Osteoblast (primary cell): ENCODE measurements at regions not wholly inside any gene's neighbourhood (a gene's known extent, or its start where the extent isn't known, plus 50 kb on each side); places are given as distances from the start of the nearest gene placed in this dataset.
A peak's percentile ranks its signal among the peaks of the same experiment; 100 is the strongest.

ENCODE experiments used
- DNase-seq: peaks from one replicate; pipeline ENCODE4 v3.0.0; 2011; ENCODE audit warnings: low spot score, mixed read lengths; ENCODE audit not compliant: insufficient read length; ENCODE audit errors: missing footprints
- H2AFZ ChIP-seq: 2 replicates; pipeline ENCODE4 v1.6.0; 2011; ENCODE audit warnings: mild to moderate bottlenecking, low read length
- H3K27ac ChIP-seq: 2 replicates; pipeline ENCODE4 v1.5.1; 2011; ENCODE audit warnings: mild to moderate bottlenecking, low read depth, low read length, moderate library complexity
- H3K27me3 ChIP-seq: 2 replicates; pipeline ENCODE4 v1.6.0; 2012; ENCODE audit warnings: mild to moderate bottlenecking, control low read depth, inconsistent platforms, low read length, moderate library complexity; ENCODE audit not compliant: insufficient read depth
- H3K36me3 ChIP-seq: 2 replicates; pipeline ENCODE4 v1.5.1; 2011; ENCODE audit warnings: mild to moderate bottlenecking, low read length, control low read depth, moderate library complexity; ENCODE audit not compliant: insufficient read depth
- H3K4me1 ChIP-seq: 2 replicates; pipeline ENCODE4 v1.5.1; 2011; ENCODE audit warnings: mild to moderate bottlenecking, low read length, control low read depth, moderate library complexity; ENCODE audit not compliant: insufficient read depth
- H3K4me2 ChIP-seq: 2 replicates; pipeline ENCODE4 v1.6.0; 2011; ENCODE audit warnings: mild to moderate bottlenecking, low read length; ENCODE audit not compliant: insufficient read depth
- H3K4me3 ChIP-seq: fragments of 200-600 bp; sonication (generic); 3 replicates; pipeline ENCODE4 v1.5.1; 2012; ENCODE audit warnings: mild to moderate bottlenecking, low read length, inconsistent platforms; ENCODE audit not compliant: insufficient read depth
- H3K79me2 ChIP-seq: 2 replicates; pipeline ENCODE4 v1.6.0; 2012; ENCODE audit warnings: mild to moderate bottlenecking, low read length, control low read depth, inconsistent platforms; ENCODE audit not compliant: insufficient read depth
- H3K9me3 ChIP-seq: 2 replicates; pipeline ENCODE4 v1.5.1; 2011; ENCODE audit warnings: low read depth, low read length, control low read depth
- H4K20me1 ChIP-seq: 2 replicates; pipeline ENCODE4 v1.6.0; 2012; ENCODE audit warnings: mild to moderate bottlenecking, low read length, control low read depth; ENCODE audit not compliant: insufficient read depth
- TF ChIP-seq, protein P1 (sequence below): IDR thresholded peaks from 2 replicates; pipeline ENCODE4 v1.5.1; 2011; ENCODE audit warnings: mild to moderate bottlenecking, low read depth, low read length, moderate library complexity; ENCODE audit errors: extremely low read depth

GRCh38 chr2:217715484-217715883 is 287.3 kb downstream of the TNS1 start:
- TF ChIP-seq, protein P1, sequence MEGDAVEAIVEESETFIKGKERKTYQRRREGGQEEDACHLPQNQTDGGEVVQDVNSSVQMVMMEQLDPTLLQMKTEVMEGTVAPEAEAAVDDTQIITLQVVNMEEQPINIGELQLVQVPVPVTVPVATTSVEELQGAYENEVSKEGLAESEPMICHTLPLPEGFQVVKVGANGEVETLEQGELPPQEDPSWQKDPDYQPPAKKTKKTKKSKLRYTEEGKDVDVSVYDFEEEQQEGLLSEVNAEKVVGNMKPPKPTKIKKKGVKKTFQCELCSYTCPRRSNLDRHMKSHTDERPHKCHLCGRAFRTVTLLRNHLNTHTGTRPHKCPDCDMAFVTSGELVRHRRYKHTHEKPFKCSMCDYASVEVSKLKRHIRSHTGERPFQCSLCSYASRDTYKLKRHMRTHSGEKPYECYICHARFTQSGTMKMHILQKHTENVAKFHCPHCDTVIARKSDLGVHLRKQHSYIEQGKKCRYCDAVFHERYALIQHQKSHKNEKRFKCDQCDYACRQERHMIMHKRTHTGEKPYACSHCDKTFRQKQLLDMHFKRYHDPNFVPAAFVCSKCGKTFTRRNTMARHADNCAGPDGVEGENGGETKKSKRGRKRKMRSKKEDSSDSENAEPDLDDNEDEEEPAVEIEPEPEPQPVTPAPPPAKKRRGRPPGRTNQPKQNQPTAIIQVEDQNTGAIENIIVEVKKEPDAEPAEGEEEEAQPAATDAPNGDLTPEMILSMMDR: no peak
- H3K79me2 ChIP-seq: no peaks in the 10 kb centered on the region
- no peaks in the 10 kb centered on the region for H3K36me3 ChIP-seq
- peaks cover 26% of the 10 kb centered on the region for H3K4me1 ChIP-seq
- H3K4me3 ChIP-seq: no peak overlapping the region
- no peak overlapping the region for H3K27ac ChIP-seq
- H3K27me3 ChIP-seq: no peaks in the 10 kb centered on the region
- no peak for DNase-seq
- H3K9me3 ChIP-seq: no peaks in the 10 kb centered on the region
- H2AFZ ChIP-seq: no peak overlapping the region
- no peak overlapping the region for H3K4me2 ChIP-seq
- no peaks in the 10 kb centered on the region for H4K20me1 ChIP-seq

DNA sequence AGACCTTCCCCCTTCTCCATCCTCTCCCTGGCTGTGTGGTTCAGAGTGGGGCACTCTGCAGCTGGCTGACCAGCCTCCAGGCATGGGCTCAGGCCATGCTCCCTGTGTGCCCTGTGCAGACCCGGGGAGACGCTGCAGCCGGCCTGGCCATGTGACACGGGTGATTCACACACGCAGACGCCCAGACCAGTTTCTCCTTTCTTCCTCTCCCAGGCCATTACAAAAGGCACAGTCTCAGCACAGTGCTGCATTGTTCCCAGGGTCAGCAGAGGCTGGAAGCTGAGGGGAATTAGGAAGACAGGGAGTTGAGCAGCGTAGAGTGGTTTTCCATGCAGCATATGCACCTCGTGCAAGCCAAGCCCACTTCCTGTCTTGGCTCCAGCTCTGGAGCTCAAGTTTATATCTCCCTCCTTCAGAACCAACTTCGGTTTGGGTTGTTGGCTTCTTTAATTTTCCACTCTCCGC is 288.5 kb downstream of the TNS1 start:
- no peaks in the 10 kb centered on the region for H4K20me1 ChIP-seq
- H3K27me3 ChIP-seq: no peaks in the 10 kb centered on the region
- no peaks in the 10 kb centered on the region for H3K79me2 ChIP-seq
- H3K27ac ChIP-seq: no peak overlapping the region
- H3K4me3 ChIP-seq: no peak overlapping the region
- H3K4me1 ChIP-seq: peaks cover 36% of the 10 kb centered on the region
- TF ChIP-seq, protein P1: no peak
- H3K4me2 ChIP-seq: peak overlapping the region; percentile 31
- H3K9me3 ChIP-seq: no peaks in the 10 kb centered on the region
- peak overlapping the region; percentile 71 for H2AFZ ChIP-seq
- DNase-seq: no peak
- H3K36me3 ChIP-seq: no peaks in the 10 kb centered on the region

- Histone ChIP-seq H2AFZ (peak overlapping the region; percentile 82), H3K79me2 (no peaks in the 10 kb centered on the region), H3K9me3 (no peaks in the 10 kb centered on the region), H3K4me2 (peak overlapping the region; percentile 31), H3K27ac (no peak overlapping the region), H4K20me1 (no peaks in the 10 kb centered on the region), H3K4me3 (no peak overlapping the region), H3K36me3 (no peaks in the 10 kb centered on the region), H3K27me3 (no peaks in the 10 kb centered on the region), H3K4me1 (peaks cover 36% of the 10 kb centered on the region)
- DNase-seq: no peak
- TF ChIP-seq, protein P1: peak; percentile 97
Observed at GRCh38 chr2:217713395-217714286, 289.2 kb downstream of the TNS1 start.

GRCh38 chr2:217712431-217712830 is 290.4 kb downstream of the TNS1 start:
- Histone ChIP-seq H3K4me3 (no peak overlapping the region), H3K27me3 (no peaks in the 10 kb centered on the region), H3K4me1 (peaks cover 39% of the 10 kb centered on the region), H3K27ac (no peak overlapping the region), H4K20me1 (no peaks in the 10 kb centered on the region), H3K9me3 (no peaks in the 10 kb centered on the region), H3K4me2 (no peak overlapping the region), H3K79me2 (no peaks in the 10 kb centered on the region), H3K36me3 (no peaks in the 10 kb centered on the region), H2AFZ (no peak overlapping the region)
- no peak for DNase-seq
- TF ChIP-seq, protein P1: no peak
